ENCODE measurements at regions not wholly inside any gene's neighbourhood (a gene's known extent, or its start where the extent isn't known, plus 50 kb on each side); places are given as distances from the start of the nearest gene placed in this dataset.

GRCh38 chr2:147182260-147182659 is 662.6 kb upstream of the ACVR2A start:
- no peak for TF ChIP-seq POLR2AphosphoS5 (IDR thresholded peaks at IDR 0.05; ENCODE audit: low read depth)
- TF ChIP-seq, protein P1, sequence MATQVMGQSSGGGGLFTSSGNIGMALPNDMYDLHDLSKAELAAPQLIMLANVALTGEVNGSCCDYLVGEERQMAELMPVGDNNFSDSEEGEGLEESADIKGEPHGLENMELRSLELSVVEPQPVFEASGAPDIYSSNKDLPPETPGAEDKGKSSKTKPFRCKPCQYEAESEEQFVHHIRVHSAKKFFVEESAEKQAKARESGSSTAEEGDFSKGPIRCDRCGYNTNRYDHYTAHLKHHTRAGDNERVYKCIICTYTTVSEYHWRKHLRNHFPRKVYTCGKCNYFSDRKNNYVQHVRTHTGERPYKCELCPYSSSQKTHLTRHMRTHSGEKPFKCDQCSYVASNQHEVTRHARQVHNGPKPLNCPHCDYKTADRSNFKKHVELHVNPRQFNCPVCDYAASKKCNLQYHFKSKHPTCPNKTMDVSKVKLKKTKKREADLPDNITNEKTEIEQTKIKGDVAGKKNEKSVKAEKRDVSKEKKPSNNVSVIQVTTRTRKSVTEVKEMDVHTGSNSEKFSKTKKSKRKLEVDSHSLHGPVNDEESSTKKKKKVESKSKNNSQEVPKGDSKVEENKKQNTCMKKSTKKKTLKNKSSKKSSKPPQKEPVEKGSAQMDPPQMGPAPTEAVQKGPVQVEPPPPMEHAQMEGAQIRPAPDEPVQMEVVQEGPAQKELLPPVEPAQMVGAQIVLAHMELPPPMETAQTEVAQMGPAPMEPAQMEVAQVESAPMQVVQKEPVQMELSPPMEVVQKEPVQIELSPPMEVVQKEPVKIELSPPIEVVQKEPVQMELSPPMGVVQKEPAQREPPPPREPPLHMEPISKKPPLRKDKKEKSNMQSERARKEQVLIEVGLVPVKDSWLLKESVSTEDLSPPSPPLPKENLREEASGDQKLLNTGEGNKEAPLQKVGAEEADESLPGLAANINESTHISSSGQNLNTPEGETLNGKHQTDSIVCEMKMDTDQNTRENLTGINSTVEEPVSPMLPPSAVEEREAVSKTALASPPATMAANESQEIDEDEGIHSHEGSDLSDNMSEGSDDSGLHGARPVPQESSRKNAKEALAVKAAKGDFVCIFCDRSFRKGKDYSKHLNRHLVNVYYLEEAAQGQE (IDR thresholded peaks at IDR 0.05; ENCODE audit: insufficient replicate concordance, low read depth), result no peak

Measured in HL-60 (cell line).